ENCODE measurements at regions not wholly inside any gene's neighbourhood (a gene's known extent, or its start where the extent isn't known, plus 50 kb on each side); places are given as distances from the start of the nearest gene placed in this dataset.
"Not testable (repeated sequence)": the region's sequence is repeated elsewhere in the genome, so short reads cannot be mapped to it uniquely, and the experiment has no call there.

GRCh38 chr12:127043731-127044130 lies 1223.2 kb upstream of the TMEM132C start:
- DNase-seq (ENCODE audit: insufficient read length, low spot score) (no peak), FAIRE-seq (no peak)
- no peak for TF ChIP-seq POLR2A (IDR thresholded peaks at IDR 0.05; ENCODE audit: low read depth, low read length)

- DNase-seq (ENCODE audit: insufficient read length, low spot score) (no peak), FAIRE-seq (no peak)
- no peak for TF ChIP-seq POLR2A (IDR thresholded peaks at IDR 0.05; ENCODE audit: low read depth, low read length)
Observed at GRCh38 chr12:127044836-127045235, 1222.1 kb upstream of the TMEM132C start.

- no peak for TF ChIP-seq POLR2A (IDR thresholded peaks at IDR 0.05; ENCODE audit: low read depth, low read length)
- FAIRE-seq (no peak), DNase-seq (ENCODE audit: insufficient read length, low spot score) (no peak)
Observed at GRCh38 chr12:127046467-127046866, 1220.5 kb upstream of the TMEM132C start.

- TF ChIP-seq POLR2A (IDR thresholded peaks at IDR 0.05; ENCODE audit: low read depth, low read length), result no peak
Observed at GRCh38 chr12:127048057-127048456, 1218.9 kb upstream of the TMEM132C start.

GRCh38 chr12:127048525-127048924 lies 1218.4 kb upstream of the TMEM132C start:
- FAIRE-seq; DNase-seq (ENCODE audit: insufficient read length, low spot score): not testable (repeated sequence)

More at GRCh38 chr12:127048057-127048456, 1218.9 kb upstream of the TMEM132C start:
- FAIRE-seq (no peak), DNase-seq (ENCODE audit: insufficient read length, low spot score) (no peak)

GRCh38 chr12:127051139-127051538 lies 1215.8 kb upstream of the TMEM132C start:
- DNase-seq (ENCODE audit: insufficient read length, low spot score) (no peak), FAIRE-seq (no peak)
- TF ChIP-seq POLR2A (IDR thresholded peaks at IDR 0.05; ENCODE audit: low read depth, low read length), result no peak

GRCh38 chr12:127052511-127053232 lies 1214.3 kb upstream of the TMEM132C start:
- no peak for TF ChIP-seq POLR2A (IDR thresholded peaks at IDR 0.05; ENCODE audit: low read depth, low read length)
- DNase-seq (ENCODE audit: insufficient read length, low spot score) (peak; percentile 29), FAIRE-seq (peak; percentile 90)

- DNase-seq (ENCODE audit: insufficient read length, low spot score), result no peak
- no peak for TF ChIP-seq POLR2A (IDR thresholded peaks at IDR 0.05; ENCODE audit: low read depth, low read length)
- peak; percentile 57 for FAIRE-seq
Observed at GRCh38 chr12:127054531-127054930, 1212.4 kb upstream of the TMEM132C start.

GRCh38 chr12:127060310-127060847 lies 1206.6 kb upstream of the TMEM132C start:
- no peak for TF ChIP-seq POLR2A (IDR thresholded peaks at IDR 0.05; ENCODE audit: low read depth, low read length)
- no peak for FAIRE-seq

GRCh38 chr12:127060933-127061332 lies 1206.0 kb upstream of the TMEM132C start:
- no peak for TF ChIP-seq POLR2A (IDR thresholded peaks at IDR 0.05; ENCODE audit: low read depth, low read length)
- DNase-seq (ENCODE audit: insufficient read length, low spot score) (no peak), FAIRE-seq (no peak)

More at GRCh38 chr12:127060310-127060847, 1206.6 kb upstream of the TMEM132C start:
- no peak for DNase-seq (ENCODE audit: insufficient read length, low spot score)

- no peak for TF ChIP-seq POLR2A (IDR thresholded peaks at IDR 0.05; ENCODE audit: low read depth, low read length)
- DNase-seq (ENCODE audit: insufficient read length, low spot score) (no peak), FAIRE-seq (no peak)
Observed at GRCh38 chr12:127063339-127064072, 1203.5 kb upstream of the TMEM132C start.

GRCh38 chr12:127064207-127064606 lies 1202.8 kb upstream of the TMEM132C start:
- TF ChIP-seq POLR2A (IDR thresholded peaks at IDR 0.05; ENCODE audit: low read depth, low read length), result no peak
- no peak for DNase-seq (ENCODE audit: insufficient read length, low spot score)
- no peak for FAIRE-seq

- FAIRE-seq, result no peak
- TF ChIP-seq POLR2A (IDR thresholded peaks at IDR 0.05; ENCODE audit: low read depth, low read length), result no peak
- DNase-seq (ENCODE audit: insufficient read length, low spot score), result no peak
Observed at GRCh38 chr12:127065595-127065994, 1201.4 kb upstream of the TMEM132C start.

- no peak for TF ChIP-seq POLR2A (IDR thresholded peaks at IDR 0.05; ENCODE audit: low read depth, low read length)
- FAIRE-seq, result no peak
Observed at GRCh38 chr12:127070515-127071157, 1196.3 kb upstream of the TMEM132C start.

More at GRCh38 chr12:127070515-127071157, 1196.3 kb upstream of the TMEM132C start:
- DNase-seq (ENCODE audit: insufficient read length, low spot score), result no peak

All from H54 (cell line).